ENCODE measurements at regions not wholly inside any gene's neighbourhood (a gene's known extent, or its start where the extent isn't known, plus 50 kb on each side); places are given as distances from the start of the nearest gene placed in this dataset.

- TF ChIP-seq, protein P1, sequence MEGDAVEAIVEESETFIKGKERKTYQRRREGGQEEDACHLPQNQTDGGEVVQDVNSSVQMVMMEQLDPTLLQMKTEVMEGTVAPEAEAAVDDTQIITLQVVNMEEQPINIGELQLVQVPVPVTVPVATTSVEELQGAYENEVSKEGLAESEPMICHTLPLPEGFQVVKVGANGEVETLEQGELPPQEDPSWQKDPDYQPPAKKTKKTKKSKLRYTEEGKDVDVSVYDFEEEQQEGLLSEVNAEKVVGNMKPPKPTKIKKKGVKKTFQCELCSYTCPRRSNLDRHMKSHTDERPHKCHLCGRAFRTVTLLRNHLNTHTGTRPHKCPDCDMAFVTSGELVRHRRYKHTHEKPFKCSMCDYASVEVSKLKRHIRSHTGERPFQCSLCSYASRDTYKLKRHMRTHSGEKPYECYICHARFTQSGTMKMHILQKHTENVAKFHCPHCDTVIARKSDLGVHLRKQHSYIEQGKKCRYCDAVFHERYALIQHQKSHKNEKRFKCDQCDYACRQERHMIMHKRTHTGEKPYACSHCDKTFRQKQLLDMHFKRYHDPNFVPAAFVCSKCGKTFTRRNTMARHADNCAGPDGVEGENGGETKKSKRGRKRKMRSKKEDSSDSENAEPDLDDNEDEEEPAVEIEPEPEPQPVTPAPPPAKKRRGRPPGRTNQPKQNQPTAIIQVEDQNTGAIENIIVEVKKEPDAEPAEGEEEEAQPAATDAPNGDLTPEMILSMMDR (IDR thresholded peaks at IDR 0.05; ENCODE audit: insufficient read depth, low read length, poor library complexity, severe bottlenecking) = no peak
- no peak for TF ChIP-seq EZH2phosphoT487 (conservative IDR thresholded peaks at IDR 0.05; ENCODE audit: low read length)
These were observed 870.7 kb downstream of the TBC1D22A start for GRCh38 chr22:47633111-47633510.
